ENCODE measurements at regions not wholly inside any gene's neighbourhood (a gene's known extent, or its start where the extent isn't known, plus 50 kb on each side); places are given as distances from the start of the nearest gene placed in this dataset.

DNA sequence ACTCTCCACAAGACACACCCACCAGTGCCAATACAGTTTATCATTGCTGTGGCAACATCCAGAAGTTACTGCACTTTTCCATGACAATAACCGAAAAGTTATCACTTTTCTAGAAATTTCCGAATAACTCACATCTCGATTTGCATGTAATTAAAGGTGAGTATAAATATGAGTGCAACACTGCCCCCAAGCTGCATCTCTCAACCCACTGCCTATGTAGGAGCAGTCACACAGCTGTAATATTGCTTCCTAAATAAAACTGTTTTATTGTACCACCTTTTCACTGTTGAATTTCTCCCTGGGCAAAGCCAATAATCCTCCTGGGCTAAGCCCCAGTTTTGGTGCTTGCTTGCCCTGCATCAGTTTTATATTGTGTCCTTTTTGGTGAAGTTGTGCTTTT is 601.0 kb upstream of the EPHA6 start:
- intact Hi-C loops (cut with DNase I; ENCODE audit: low total_unique reads) = no loop called here
- 94 to 96% methylated on average over 3 of the region's 3 CpGs for WGBS, 2 donors
- no peak for DNase-seq (ENCODE audit: low spot score in 2 of 2)
- TF ChIP-seq, protein P1, sequence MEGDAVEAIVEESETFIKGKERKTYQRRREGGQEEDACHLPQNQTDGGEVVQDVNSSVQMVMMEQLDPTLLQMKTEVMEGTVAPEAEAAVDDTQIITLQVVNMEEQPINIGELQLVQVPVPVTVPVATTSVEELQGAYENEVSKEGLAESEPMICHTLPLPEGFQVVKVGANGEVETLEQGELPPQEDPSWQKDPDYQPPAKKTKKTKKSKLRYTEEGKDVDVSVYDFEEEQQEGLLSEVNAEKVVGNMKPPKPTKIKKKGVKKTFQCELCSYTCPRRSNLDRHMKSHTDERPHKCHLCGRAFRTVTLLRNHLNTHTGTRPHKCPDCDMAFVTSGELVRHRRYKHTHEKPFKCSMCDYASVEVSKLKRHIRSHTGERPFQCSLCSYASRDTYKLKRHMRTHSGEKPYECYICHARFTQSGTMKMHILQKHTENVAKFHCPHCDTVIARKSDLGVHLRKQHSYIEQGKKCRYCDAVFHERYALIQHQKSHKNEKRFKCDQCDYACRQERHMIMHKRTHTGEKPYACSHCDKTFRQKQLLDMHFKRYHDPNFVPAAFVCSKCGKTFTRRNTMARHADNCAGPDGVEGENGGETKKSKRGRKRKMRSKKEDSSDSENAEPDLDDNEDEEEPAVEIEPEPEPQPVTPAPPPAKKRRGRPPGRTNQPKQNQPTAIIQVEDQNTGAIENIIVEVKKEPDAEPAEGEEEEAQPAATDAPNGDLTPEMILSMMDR (IDR thresholded peaks at IDR 0.05) = no peak
- no peak for TF ChIP-seq POLR2A (IDR thresholded peaks at IDR 0.05)
- no peak overlapping the region for H3K4me3 ChIP-seq (ENCODE audit: low read depth, poor library complexity, severe bottlenecking)

DNA sequence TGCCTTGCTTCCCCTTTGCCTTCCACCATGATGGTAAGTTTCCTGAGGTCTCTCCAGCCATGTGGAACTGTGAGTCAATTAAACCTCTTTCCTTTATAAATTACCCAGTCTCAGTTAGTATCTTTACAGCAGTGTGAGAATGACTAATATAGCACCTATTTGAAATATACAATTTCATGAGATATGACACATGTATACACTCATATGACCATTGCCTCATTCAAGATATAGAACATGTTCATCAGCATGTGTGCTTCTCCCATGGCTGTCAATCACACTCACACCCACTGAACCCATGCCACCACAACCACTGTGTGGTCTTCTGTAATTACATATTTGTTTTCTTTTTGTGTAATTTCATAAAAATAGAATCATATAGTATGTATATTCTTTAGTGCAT is 599.5 kb upstream of the EPHA6 start:
- TF ChIP-seq POLR2A (IDR thresholded peaks at IDR 0.05) = no peak
- TF ChIP-seq, protein P1 (IDR thresholded peaks at IDR 0.05) = no peak
- DNase-seq (ENCODE audit: low spot score in 2 of 2) = no peak
- H3K4me3 ChIP-seq (ENCODE audit: low read depth, poor library complexity, severe bottlenecking) = no peak overlapping the region
- intact Hi-C loops (cut with DNase I; ENCODE audit: low total_unique reads) = no loop called here

DNA sequence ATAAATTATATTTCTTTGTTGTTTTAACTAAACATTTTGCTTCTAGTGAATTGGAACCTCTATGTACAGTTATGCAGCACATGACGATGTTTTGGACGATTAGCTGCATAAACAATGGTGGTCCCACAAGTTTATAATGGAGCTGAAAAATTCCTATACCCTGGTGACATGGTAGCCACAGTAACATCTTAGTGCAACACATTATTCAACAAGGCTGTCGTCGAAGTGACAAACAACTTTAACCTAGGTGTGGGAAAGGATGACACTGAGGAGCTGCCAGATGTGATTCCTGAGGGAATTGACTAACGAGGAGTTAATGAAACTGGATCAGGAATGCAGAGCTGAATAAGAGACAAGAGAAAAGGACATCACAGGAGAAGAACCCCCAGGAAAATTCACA is 588.9 kb upstream of the EPHA6 start:
- DNase-seq (ENCODE audit: low spot score in 2 of 2) = no peak
- intact Hi-C loops (cut with DNase I; ENCODE audit: low total_unique reads) = no loop called here
- no peak overlapping the region for H3K4me3 ChIP-seq (ENCODE audit: low read depth, poor library complexity, severe bottlenecking)
- WGBS, 2 donors = 82 to 88% methylated on average over 5 of the region's 5 CpGs
- TF ChIP-seq, protein P1 (IDR thresholded peaks at IDR 0.05) = no peak
- TF ChIP-seq POLR2A (IDR thresholded peaks at IDR 0.05) = no peak

DNA sequence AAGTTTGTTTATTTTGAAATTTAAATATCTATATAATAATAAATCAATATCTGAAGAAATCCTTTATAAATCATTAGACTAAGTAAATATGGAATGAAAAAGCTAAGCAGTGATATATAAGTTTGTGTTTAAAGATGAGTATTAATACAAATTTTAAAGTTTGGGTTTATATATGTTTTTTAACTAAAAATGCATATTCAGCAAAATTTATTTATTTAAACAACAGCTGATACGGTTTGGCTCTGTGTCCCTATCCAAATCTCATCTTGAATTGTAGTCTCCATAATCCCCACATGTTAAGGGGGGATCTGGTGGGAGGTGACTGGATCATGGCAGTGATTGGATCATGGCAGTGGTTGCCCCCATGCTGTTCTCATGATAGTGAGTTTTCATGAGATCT is 580.7 kb upstream of the EPHA6 start:
- intact Hi-C loops (cut with DNase I; ENCODE audit: low total_unique reads) = no loop called here
- TF ChIP-seq, protein P1 (IDR thresholded peaks at IDR 0.05) = no peak
- TF ChIP-seq POLR2A (IDR thresholded peaks at IDR 0.05) = no peak
- WGBS, 2 donors = 71 to 78% methylated on average over 1 of the region's 1 CpG

DNA sequence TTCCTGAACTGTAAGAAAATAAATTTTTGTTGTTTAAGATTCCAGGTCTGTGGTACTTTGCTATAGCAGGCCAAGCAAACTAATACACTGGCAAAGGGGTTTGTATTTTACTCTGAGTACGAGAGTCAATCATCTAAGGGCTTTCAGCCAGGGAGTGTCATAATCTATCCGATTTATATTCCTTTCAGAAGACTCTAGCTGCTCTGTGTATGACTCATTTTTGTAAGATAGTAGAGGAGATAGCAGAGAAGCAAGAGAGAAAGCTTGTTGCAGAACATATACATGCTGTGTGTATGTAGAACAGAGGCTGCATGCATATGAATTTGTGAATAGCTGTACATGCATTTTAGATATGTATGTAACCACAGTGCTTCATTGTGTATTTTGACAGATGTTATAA is 577.9 kb upstream of the EPHA6 start:
- WGBS, 2 donors = 27 to 34% methylated on average over 2 of the region's 2 CpGs
- no peak overlapping the region for H3K4me3 ChIP-seq (ENCODE audit: low read depth, poor library complexity, severe bottlenecking)
- intact Hi-C loops (cut with DNase I; ENCODE audit: low total_unique reads) = no loop called here
- TF ChIP-seq, protein P1 (IDR thresholded peaks at IDR 0.05) = no peak
- TF ChIP-seq POLR2A (IDR thresholded peaks at IDR 0.05) = no peak
- DNase-seq (ENCODE audit: low spot score in 2 of 2) = no peak

More for the DNA sequence above, 580.7 kb upstream of the EPHA6 start:
- DNase-seq (ENCODE audit: low spot score in 2 of 2) = no peak
- H3K4me3 ChIP-seq (ENCODE audit: low read depth, poor library complexity, severe bottlenecking) = no peak overlapping the region

DNA sequence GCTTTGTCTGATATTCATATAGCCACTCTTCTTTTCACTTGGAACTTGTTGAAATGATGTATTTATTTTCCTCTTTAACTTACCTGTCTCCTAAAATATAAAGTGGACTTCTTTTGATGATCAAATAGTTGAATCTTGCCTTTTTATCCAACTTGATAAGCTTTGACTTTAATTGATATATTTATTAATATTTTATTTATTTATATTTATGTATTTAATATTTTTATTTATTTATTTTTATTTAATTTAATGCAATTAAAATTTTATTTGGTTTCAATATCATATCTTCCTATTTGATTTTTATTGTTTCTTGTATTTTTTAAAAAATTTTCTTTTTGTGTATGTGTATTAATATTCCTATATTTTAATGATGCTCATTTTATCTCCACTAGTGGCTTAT is 555.1 kb upstream of the EPHA6 start:
- TF ChIP-seq, protein P1 (IDR thresholded peaks at IDR 0.05) = no peak
- no peak for TF ChIP-seq POLR2A (IDR thresholded peaks at IDR 0.05)
- intact Hi-C loops (cut with DNase I; ENCODE audit: low total_unique reads) = no loop called here
- no peak for DNase-seq (ENCODE audit: low spot score in 2 of 2)

More for the DNA sequence above, 555.1 kb upstream of the EPHA6 start:
- no peak overlapping the region for H3K4me3 ChIP-seq (ENCODE audit: low read depth, poor library complexity, severe bottlenecking)
